ENCODE measurements at regions not wholly inside any gene's neighbourhood (a gene's known extent, or its start where the extent isn't known, plus 50 kb on each side); places are given as distances from the start of the nearest gene placed in this dataset.

- no peak for DNase-seq (ENCODE audit: low read depth in 1 of 2, low spot score in 1 of 2)
These were observed 790.9 kb upstream of the ARGLU1 start for GRCh38 chr13:107358866-107359265.

- no peak for DNase-seq (ENCODE audit: low read depth in 1 of 2, low spot score in 1 of 2)
These were observed 783.4 kb upstream of the ARGLU1 start for GRCh38 chr13:107351305-107351704.

DNA sequence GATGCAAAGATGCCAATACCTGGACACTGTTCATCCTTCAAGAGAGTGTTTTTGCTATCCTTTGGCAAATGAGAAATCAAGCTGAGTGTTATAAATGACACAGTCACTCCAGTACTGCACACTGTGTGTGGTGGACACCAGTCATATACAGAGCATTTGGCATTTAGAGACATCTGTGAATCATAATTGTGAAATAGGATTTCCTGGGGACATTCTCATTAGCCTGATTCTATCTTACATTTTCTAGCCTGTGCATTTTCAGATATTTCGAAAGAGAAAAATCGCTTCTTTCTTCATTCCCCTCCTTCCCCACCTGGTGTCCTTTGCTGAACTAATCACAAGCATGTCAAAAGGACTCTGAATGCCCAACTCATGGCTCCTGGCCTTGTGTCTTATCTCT is 781.0 kb upstream of the ARGLU1 start:
- DNase-seq (ENCODE audit: low read depth in 1 of 2, low spot score in 1 of 2) = no peak

DNA sequence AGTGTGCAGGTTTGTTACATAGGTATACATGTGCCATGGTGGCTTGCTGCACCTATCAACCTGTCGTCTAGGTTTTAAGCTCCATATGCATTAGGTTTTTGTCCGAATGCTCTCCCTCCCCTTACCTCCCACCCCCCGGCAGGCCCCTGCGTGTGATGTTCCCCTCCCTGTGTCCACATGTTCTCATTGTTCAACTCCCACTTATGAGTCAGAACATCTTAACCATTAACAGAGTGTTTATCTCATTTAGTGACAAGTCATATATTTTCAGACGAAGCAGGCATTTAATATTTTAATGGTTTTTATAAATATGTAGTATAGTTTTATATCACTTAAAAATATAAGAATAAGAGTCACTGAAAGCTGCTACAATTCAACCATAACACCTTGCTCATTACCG is 780.5 kb upstream of the ARGLU1 start:
- DNase-seq (ENCODE audit: low read depth in 1 of 2, low spot score in 1 of 2) = no peak

DNA sequence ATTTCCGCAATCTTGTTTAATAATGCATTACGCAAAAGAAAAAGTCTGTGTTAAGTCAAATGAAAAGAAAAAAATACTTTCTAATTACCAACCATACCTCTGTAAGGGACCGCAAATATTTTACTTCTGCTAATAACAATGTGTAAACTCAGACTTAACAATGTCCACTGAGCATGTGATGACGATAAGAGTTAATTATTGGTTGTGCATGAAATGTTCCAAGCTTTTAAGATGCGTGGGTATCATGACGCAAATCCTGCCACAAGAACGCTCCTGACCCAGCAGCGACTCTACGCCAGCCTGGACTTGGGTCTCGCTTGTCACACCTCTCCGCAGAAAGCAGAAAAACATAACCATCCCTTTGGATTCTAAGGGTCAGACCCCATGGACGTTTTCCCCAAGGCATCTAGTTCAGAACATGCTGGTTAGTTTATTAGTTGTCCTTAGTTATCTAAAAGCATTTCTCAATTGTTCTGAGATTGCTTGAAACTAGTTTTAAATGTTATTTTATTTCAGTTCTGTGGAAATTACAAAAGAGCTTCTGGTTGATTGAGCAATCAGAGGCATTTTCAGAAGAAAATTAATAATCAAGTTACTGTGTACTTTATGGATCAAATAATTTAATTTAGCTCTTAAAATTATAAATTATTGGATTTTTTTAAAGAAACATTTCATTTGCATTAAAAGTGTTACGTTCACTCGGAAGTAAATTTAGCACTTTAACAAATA is 779.9 kb upstream of the ARGLU1 start:
- DNase-seq (ENCODE audit: low read depth in 1 of 2, low spot score in 1 of 2) = no peak

GRCh38 chr13:107342747-107343146 is 774.8 kb upstream of the ARGLU1 start:
- no peak for DNase-seq (ENCODE audit: low read depth in 1 of 2, low spot score in 1 of 2)

DNA sequence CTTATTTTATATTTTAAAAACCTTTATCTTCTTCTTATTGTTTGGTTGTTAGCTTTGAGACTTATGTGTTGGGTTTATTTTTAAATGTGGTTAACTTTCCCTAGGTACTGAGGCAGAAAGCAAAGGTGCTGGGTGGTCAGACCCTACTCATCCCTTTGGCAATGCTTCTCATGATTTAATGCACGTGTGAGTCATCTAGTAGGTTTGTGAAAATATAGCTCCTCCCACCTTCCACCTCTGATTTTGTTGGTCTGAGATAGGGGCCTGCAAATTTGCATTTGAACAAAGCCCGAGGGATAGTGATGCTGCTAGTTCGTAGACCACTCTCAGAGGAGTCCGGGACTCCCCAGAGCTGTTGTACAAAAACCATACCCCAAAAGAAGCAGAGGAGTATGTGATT is 771.3 kb upstream of the ARGLU1 start:
- DNase-seq (ENCODE audit: low read depth in 1 of 2, low spot score in 1 of 2) = no peak

DNA sequence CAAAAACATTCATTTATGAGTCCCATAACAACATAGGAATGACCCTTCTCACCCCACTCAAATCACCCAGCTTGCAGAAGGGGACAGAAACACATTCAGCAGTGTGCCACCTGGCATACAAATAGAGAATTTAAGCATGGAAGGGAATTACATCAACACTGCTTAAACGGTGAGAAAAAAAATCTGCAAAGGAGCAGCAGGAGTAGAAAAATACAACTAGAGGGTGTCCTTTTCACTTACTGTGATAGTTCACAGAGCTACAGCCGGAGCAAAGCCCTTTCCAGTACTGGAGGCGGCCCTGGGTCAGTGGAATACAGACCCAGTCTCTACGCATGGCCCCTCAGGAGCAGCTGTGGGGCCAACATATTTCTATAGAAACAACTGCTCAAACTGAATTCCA is 764.3 kb upstream of the ARGLU1 start:
- no peak for DNase-seq (ENCODE audit: low read depth in 1 of 2, low spot score in 1 of 2)

DNA sequence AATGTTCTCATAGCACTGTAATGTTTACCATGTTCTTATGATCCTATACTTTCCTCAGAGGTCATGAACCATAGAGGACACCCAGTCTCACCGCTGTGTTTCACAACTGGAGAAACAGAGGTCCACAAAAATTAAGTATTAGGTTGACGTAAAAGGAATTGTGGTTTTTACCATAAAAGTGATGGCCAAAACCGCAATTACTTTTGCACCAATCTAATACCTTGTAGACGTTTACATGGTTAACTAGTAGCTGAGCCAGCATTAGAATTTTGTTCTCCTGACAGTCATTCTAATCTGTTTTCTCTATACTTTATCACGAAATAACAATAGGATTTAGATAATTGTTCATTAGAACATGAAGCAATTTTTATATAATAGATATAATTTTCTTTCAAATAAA is 763.4 kb upstream of the ARGLU1 start:
- DNase-seq (ENCODE audit: low read depth in 1 of 2, low spot score in 1 of 2) = no peak

- no peak for DNase-seq (ENCODE audit: low read depth in 1 of 2, low spot score in 1 of 2)
These were observed 762.5 kb upstream of the ARGLU1 start for GRCh38 chr13:107330484-107330883.

- DNase-seq (ENCODE audit: low read depth in 1 of 2, low spot score in 1 of 2) = no peak
These were observed 762.1 kb upstream of the ARGLU1 start for GRCh38 chr13:107329991-107330390.

- no peak for DNase-seq (ENCODE audit: low read depth in 1 of 2, low spot score in 1 of 2)
These were observed 756.7 kb upstream of the ARGLU1 start for GRCh38 chr13:107324416-107325204.

GRCh38 chr13:107322228-107322627 is 754.3 kb upstream of the ARGLU1 start:
- DNase-seq (ENCODE audit: low read depth in 1 of 2, low spot score in 1 of 2) = no peak

GRCh38 chr13:107305178-107305577 is 737.2 kb upstream of the ARGLU1 start:
- DNase-seq (ENCODE audit: low read depth in 1 of 2, low spot score in 1 of 2) = no peak

DNA sequence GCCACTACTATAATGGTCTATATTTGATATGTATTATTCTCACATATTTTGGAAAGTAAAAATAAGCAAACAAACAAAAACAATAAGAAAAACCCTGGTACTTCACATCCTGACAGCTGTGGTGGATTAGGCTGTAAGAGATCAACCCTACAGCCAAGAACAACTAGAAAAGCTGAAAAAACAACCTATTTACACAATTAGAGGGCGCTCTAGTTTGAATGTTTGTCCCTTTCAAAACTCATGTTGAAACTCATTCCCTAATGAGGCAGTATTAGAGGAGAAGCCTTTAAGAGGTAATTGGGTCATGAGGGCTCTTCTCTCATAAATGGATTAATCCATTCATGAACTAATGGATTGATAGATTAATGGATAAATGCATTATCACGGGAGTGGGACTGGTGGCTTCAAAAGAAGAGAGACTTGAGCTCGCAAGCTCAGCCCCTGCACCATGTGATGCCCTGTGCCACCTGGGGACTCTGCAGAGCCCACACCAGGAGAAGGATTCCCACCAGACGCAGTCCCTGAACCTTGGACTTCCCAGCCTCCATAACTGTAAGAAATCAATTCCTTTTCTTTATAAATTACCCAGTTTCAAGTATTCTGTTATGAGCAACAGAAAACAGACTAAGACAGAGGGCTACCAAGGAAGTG is 733.9 kb upstream of the ARGLU1 start:
- DNase-seq (ENCODE audit: low read depth in 1 of 2, low spot score in 1 of 2) = no peak

- no peak for DNase-seq (ENCODE audit: low read depth in 1 of 2, low spot score in 1 of 2)
These were observed 731.8 kb upstream of the ARGLU1 start for GRCh38 chr13:107299717-107300116.

DNA sequence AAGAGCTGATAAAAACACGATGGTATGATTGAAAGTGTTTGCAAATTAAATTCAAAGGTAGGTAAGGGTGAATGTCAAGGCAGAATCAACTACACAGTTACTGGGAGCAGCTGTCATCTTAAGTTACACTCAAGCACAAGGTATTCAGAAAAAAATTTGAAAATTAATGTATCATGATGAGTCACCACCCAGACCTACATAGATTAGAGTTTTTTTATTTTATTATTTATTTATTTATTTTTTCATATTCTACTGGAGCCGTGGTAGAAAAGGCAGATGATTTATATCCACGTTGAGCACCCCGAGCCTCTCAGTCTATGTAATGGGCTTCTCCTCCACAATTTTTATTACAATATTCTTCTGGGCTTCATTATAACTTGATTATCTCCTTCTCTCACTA is 728.9 kb upstream of the ARGLU1 start:
- no peak for DNase-seq (ENCODE audit: low read depth in 1 of 2, low spot score in 1 of 2)

DNA sequence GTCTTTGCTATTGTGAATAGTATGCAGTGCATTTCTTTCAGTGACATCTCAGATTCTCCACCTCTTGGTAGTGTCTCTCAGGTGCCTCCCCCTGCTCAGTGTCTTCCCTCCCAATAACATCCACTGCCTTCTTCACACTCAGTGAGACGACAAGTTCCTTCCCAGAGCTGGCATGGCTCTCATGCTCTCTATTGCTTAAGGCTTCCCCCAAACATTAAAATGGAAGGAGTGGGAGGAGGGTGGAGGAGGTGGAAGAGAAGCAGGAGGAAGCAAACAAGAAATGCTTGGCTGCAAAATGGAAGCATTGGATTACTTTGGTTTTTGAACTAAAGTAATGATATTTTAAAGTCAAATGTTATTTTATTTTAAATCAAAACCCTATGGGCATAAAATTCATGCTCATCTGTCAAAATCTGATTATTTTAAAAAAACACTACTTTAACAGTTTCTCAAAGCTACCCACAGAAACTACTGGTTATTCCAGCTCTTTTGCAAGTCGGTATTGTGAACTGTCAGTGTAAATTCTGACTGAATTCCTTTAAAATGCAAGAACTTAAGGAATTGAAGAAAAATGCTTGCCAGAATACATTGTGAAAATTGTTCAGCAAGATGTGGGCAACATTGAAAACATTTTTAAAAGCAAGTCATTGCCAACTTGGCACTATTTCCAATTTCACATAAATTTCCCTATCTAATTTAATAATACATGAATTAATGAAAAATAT is 727.6 kb upstream of the ARGLU1 start:
- DNase-seq (ENCODE audit: low read depth in 1 of 2, low spot score in 1 of 2) = no peak

GRCh38 chr13:107293924-107294323 is 726.0 kb upstream of the ARGLU1 start:
- no peak for DNase-seq (ENCODE audit: low read depth in 1 of 2, low spot score in 1 of 2)

DNA sequence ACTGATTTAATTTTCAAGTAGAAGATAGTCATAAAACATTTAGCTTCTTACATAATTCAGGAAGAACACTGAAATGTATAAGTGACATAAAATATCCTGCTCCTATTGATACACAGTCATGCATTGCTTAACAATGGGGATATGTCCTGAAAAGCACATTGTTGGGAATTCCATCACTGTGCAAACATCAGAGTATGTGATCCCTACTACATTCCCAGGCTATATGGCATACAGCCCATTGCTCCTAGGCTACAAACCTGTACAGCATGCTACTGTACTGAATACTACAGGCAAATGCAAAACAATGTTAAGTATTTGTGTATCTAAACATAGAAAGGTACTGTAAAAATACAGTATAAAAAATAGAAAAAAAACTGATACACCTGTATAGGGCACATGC is 723.9 kb upstream of the ARGLU1 start:
- DNase-seq (ENCODE audit: low read depth in 1 of 2, low spot score in 1 of 2) = no peak

GRCh38 chr13:107289540-107289939 is 721.6 kb upstream of the ARGLU1 start:
- no peak for DNase-seq (ENCODE audit: low read depth in 1 of 2, low spot score in 1 of 2)

GRCh38 chr13:107284173-107284572 is 716.2 kb upstream of the ARGLU1 start:
- no peak for DNase-seq (ENCODE audit: low read depth in 1 of 2, low spot score in 1 of 2)
